HUDEP-2 (cell line): ENCODE measurements at regions not wholly inside any gene's neighbourhood (a gene's known extent, or its start where the extent isn't known, plus 50 kb on each side); places are given as distances from the start of the nearest gene placed in this dataset.
"Not testable (repeated sequence)": the region's sequence is repeated elsewhere in the genome, so short reads cannot be mapped to it uniquely, and the experiment has no call there.

Experiments used
- DNase-seq, 76 experiments: peaks; one replicate each; lab custom pipeline; 2025; ENCODE audit not compliant: unreplicated experiment in 76 of 76; lab: John Stamatoyannopoulos, UW

DNA sequence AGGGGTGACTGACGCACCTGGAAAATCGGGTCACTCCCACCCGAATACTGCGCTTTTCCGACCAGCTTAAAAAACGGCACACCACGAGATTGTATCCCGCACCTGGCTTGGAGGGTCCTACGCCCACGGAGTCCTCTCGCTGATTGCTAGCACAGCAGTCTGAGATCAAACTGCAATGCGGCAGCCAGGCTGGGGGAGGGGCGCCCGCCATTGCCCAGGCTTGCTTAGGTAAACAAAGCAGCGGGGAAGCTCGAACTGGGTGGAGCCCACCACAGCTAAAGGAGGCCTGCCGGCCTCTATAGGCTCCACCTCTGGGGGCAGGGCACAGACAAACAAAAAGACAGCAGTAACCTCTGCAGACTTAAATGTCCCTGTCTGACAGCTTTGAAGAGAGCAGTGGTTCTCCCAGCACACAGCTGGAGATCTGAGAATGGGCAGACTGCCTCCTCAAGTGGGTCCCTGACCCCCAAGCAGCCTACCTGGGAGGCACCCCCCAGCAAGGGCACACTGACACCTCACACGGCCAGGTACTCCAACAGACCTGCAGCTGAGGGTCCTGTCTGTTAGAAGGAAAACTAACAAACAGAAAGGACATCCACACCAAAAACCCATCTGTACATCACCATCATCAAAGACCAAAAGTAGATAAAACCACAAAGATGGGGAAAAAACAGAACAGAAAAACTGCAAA is 714.5 kb upstream of the PITX2 start:
- DNase-seq, result not testable (repeated sequence)

DNA sequence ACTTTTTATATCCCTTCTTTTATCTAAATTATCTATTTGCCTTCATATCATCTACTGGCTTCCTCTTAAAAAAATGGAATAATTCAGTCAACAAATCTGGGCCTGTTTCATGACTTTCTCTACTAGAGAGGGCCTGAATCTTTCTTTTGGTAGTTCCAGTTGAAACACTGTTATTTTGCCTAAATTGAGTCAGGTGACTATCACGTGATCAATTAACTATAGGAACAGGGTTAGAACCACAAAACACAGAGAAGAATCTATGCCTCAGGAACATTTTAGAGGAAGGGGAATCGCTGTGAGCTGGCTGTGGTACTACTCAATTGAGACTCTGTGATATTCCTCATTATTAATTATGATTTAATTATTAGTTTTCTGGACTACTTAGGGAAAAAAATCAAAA is 736.7 kb upstream of the PITX2 start:
- no peak for DNase-seq

DNA sequence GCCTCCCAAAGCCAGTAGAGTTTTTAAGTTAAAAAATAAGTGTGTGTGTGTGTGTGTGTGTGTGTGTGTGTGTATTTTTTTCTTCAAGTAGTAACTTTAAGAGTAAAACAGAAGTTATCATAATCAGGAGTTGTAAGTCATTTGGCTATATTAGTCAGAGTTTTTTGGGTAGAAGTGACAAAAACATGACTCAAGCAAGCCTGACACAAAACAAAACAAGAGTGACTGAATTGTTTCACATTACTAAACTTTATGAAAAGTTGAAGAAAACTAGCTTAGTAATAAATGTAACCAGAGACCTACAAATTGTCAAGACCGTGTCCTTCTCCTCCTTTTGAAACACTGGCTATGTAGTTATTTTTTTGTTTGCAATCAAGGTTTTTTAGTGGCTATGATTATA is 738.0 kb upstream of the PITX2 start:
- DNase-seq, result no peak

DNA sequence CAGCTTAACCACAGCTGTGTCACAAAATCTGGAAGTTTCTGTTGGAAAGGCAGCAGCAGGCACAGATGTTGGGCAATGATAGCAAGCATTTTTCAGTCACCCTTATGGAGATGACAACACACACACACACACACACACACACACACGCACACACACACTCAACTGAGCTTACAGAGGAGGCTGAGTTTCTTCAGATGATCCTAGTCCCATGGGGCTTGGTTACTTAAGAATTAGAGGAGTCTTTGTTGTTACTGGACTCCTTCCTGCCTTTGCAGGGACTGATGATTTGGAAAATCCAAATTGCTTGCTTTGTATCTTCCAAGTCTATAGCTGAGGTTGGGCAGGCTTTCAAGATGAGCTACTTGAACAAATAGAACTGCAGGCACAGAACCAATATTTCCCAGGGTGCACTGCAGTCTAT is 740.1 kb upstream of the PITX2 start:
- DNase-seq, result no peak

DNA sequence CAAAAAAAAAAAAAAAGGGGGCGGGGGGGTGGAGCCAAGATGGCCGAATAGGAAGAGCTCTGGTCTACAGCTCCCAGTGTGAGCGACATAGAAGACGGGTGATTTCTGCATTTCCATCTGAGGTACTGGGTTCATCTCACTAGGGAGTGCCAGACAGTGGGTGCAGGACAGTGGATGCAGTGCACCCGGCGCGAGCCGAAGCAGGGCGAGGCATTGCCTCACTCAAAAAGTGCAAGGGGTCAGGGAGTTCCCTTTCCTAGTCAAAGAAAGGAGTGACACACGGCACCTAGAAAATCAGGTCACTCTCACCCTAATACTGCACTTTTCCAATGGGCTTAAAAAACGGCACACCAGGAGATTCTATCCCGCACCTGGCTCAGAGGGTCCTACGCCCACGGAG is 755.0 kb upstream of the PITX2 start:
- not testable (repeated sequence) for DNase-seq

DNA sequence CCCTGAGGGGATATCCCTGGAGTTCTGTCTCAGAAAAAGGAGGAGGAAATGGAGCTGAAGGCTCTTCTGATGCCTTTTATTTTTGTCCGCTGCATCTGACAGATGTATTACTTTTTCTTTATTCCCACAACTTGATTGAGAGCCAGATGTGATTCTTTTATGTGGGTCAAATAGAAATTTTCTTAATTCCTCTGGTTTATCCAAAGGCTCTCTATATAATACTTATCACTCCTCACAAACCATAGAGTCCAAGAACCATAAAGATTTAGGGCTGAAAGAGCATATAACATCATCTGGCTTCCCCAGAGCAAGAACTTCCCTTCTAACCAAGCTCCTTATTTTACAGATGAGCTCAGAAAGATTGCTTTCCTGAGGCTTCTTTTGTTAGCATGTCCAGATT is 756.7 kb upstream of the FAM241A start:
- no peak for DNase-seq

DNA sequence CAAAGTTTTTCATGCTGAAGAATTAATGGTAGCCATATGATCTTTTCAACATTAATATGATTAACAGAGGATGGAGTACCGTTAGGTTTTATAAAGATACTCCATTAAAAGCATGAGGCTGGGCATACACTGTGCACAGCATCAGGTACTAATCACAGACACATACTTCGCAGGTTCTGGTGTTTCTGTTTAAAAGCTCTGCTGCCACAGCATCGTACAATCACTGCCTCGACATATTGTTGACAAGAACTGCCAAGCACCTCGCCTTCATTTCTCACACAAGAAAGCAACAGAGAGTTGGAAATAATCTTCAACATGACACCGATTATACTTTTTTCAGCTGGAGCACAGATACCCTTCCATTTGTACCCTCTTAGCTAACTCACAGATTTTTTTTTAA is 753.4 kb upstream of the FAM241A start:
- DNase-seq, result no peak

DNA sequence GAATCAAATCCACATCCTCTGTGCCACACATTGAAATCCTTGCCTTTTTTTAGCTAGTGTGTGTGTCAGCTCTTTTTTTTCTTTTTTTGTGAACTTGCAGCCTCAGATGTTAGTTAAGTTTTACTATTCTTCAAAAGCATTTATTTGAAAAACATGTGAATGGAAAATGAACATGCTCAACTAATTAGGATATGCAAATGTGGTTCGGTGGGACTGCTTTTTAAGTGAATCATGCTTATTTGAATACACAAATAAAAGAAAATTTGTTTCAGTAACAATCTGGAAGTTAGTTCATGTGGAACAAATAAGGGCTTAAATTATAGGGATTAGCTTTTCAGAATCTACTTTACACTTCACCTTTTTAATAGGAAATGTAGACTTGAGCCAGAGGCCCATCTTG is 751.5 kb upstream of the FAM241A start:
- DNase-seq, result no peak

DNA sequence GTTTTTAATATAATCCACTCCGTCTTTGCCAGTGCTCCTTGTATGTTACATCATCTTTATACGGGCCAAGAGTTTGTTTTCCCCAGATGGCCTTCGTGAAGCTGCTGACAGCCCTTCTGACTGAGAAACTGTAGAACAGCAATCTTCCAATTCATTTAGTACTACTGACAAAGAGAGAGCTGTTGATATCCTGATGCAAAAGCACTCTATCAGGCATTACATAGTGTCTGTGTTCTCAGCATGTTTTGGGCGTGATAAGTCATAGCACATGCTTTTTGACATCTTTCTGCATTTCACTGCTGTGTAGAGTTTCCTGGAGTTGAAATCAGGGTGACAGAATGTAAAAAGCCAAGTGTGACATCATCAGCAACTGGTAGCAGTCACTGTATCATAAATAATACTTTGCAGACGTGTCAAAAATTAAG is 746.3 kb upstream of the FAM241A start:
- no peak for DNase-seq

DNA sequence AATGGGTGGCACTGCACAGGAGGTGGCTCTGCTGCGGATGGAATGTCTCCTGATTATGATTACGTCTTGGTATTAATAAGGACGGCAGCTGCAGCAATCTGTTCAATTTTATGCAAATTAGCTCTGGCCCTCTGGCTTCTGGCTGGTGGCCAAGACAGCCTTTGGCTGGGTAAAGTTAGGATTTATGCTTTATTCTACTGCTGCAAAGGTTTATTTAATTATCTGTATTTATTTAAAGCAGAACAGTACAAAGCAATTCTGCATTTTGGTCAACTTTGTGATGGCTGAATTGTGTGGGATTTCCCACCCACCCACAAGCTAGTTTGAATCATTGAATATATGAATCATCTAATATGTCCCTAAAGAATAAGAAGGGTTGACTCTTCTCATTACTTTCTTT is 745.6 kb upstream of the FAM241A start:
- no peak for DNase-seq

DNA sequence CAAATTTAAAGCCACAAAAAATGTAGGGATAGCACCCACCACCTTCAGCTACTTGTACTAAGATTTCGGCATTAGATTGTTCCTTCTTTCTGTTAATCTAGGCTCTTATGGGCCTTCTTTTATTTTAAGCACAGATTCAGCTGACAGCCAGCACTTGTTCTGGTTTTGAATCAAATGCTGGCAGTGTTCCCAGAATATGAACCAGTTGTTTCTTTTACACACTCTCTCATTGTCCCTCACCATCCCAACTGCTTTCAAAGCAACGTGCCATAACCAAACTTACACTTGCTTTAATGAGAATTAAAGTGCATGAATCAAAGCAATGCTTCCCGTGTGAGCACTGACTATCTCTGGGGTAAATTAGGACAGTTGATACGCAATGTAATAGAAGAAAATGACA is 744.5 kb upstream of the FAM241A start:
- no peak for DNase-seq

DNA sequence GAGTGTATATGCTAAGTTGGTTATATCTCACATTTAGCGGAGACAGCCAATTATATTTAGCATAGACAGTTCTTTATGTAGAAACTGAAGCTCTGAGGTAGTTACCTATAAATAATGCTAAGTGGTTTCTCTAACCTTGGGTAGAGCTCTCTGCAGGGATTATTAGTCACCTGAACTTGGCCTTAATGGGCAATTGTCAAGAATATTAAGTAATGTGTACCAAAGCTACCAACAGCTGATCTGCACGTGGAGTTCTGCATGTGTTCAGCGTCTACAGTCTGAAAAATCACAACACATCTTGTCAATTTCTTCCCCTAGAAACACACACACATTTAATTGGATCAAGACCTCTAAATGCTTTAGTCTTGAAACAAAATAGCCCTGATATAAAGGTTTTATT is 740.6 kb upstream of the FAM241A start:
- DNase-seq, result no peak

DNA sequence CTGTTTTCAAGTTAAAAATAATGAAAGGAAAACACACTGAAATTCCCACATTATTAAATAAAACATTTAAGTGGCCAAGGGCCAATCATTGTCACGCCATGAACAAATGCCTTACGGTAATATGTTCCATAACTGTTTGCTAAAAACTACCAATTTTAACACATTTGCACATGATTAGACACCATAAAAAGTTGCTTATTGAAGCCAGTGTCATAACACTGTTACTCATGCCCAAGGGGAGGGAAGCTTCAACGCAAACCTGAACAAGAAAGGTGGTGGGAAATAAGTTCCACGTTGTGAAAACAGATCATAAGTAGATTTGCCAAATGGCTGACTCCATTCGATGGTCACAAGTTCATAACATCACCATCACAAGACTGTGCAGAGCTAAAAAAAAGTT is 739.3 kb upstream of the FAM241A start:
- no peak for DNase-seq

DNA sequence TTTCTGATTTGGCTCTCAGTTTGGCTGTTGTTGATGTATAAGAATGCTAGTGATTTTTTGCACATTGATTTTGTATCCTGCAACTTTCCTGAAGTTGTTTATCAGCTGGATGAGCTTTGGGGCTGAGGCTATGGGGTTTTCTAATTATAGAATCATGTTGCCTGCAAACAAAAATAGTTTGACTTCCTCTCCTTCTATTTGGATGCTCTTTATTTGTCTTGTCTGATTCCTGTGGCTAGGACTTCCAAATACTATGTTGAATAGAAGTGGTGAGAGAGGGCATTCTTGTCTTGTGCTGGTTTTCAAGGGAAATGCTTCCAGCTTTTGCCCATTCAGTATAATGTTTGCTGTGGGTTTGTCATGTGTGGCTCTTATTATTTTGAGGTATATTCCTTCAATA is 734.7 kb upstream of the FAM241A start:
- DNase-seq, result no peak

DNA sequence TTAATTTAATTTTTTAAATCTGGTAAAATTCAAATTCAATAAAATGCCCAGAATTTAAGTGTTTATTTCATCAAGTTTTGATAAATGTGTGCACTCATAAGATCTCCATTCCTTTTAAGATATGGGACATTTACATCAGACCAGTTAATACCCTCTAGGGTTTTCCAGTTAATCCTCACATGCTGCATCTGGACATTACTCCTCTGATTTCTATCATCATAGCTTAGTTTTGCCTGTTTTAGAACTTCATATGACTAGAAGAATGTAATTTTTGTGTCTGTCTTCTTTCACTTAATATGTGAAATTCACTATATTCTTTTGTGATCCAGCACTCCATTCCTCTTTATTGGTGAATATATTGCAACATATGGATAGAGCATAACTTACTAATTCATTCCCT is 727.7 kb upstream of the FAM241A start:
- no peak for DNase-seq

DNA sequence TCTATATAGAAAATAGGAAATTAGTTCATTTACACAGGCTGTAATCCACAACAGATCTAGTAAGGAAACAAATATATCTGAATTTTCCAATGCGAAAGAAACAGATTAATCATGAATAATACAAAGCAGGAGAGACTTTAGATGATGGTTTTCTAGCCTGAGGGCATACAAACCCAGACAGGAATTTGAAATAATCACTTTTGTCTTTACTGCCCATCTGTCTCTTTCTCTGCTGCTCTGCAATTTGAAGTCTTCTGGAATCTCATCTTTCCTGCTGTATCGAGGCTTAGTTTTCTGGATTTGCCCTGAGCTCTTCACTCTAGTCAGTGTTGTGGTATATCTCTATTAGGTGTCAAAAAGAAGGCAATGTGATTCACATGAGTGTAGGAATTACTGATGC is 711.8 kb upstream of the FAM241A start:
- DNase-seq, result no peak

DNA sequence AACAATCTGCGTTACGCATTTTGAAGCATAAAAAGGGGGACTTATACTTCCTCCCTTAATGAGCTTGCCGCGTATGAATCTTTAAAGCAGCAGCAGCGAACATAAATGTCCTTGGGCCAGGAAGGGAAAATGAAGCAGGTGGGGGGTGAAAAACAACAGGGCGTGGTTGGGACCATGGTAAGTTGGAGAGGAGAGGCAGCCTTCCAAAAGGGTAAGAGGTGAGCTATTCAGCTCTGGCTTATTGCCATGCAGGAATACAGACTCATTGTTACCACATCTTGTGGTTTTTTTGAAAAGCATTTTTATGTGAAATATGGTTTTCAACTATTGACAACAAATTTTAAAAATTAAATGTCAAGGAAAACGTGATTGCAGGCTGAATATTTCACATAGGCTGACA is 710.7 kb upstream of the FAM241A start:
- no peak for DNase-seq

DNA sequence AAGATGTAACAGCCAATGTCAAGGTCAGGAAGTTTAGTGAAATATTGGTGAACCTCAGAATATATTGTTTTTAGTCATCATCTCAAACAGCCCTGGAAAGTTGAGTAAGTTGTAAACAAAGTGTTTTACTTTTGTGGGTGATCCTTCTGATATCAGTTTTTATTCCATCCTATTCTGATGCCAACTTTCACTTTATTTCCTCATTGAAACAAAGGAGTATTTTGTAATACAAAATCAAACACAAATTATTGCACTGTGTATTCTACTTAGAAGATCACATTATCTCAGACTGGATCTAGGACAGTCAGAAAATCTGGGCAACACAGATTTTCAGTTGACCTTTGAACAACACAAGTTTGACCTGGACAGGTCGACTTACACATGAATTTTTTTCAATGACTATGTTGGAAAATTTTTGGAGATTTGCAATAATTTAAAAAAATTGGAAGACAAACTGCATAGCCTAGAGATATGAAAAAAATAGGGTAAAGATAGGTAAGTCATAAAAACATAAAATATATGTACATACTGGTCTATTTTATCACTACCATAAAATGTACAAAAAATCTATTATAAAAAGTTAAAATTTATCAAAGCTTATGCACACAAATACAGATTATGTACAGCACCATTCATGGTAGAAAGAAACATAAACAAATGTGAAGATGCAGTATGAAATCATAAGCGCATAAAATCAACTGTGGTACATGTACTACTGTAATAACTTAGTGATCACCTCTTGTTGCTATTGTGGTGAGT is 709.1 kb upstream of the FAM241A start:
- no peak for DNase-seq

DNA sequence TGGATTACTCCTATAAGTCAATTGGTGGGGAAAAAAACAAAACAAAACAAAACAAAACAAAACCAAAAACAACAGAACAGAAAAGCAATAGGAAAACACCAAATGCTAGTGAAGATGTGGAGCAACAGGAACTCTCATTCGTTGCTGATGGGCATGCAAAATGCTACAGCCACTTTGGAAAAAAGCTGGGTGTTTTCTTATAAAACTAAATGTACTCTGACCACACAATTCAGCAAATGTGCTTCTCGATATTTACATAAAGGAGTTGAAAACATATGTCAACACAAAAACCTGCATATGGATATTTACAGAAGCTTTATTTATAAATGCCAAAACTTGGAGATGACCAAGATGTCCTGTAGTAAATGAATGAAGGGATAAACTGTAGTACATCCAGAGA is 703.6 kb upstream of the FAM241A start:
- DNase-seq, result no peak

DNA sequence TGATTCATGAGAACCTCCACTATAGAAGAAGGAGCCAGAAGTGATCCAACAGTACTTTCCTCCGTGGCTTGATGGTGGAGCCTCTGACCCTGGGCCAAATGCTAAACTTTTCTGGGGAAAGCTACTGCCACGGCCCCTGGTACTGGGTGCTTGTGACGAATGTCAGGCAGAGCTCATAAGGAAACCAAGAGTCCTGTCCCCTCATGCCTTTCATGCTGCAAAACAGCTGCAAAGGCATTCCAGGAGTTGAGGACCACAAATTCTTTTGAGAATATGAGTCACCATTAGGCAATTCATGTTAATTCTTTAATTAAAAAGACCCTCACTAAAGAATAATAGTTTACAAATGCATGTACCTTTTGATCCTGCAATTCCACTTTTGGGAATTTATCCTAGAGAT is 700.4 kb upstream of the FAM241A start:
- not testable (repeated sequence) for DNase-seq

DNA sequence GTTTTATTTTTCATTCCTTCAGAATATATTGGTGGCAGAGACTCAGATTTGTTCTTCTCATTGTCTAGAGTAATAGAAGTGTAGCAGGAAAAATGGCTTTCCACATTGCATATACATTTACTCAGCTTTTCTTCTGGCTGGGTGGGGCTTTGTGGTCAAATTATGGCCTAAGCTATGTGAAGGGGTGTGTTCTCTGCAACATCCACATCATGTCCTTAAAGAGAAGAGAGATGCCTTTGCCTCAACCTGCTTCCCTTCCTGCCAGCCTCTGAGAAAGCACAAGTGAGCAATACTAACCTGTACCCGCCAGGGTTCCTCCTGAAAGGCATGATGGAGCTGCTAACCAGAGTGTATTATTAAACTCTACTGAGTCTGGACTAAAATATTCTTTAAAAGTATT is 695.6 kb upstream of the FAM241A start:
- DNase-seq, result no peak

DNA sequence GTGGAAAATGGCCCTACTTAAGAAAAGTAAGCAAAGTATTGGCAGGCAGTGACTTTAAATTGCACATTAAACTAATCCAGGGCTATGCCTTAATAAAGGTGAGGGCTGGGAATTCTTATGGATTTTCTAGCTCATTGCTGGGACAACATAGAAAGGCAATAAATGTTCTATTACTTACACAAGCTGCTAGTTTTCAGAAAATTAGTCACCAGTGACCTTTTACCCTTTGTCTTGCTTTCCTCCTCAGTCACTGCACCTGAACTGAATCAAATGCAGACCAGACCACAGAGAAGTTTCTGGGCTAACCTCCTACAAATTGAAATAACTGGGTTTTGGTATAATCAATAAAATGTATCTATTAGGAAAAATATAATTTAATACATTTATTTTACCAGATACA is 694.4 kb upstream of the FAM241A start:
- no peak for DNase-seq

DNA sequence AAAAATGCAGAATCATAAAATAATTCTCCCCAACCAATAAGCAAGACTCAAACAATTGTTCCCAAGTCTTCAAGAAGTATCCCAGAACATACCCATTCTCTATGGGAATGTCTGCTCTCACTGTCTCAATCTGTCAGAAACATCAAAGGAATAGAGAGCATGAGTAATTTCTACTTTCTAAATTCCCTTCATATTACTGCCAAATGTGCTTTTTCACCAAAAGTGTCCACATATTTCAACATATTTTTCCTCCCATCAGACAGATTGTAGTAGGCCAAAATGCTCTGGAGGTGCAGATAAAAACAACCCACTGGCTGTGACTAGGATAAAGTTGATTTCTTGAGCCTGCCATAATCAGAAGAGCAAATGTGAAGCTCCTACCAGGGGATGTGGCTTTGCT is 692.0 kb upstream of the FAM241A start:
- DNase-seq, result no peak
